GM10248 (cell line): ENCODE measurements at regions not wholly inside any gene's neighbourhood (a gene's known extent, or its start where the extent isn't known, plus 50 kb on each side); places are given as distances from the start of the nearest gene placed in this dataset.

Experiments used
- CTCF ChIA-PET: fragments of 300-600 bp; sonication (Branson Sonifier 250); formaldehyde crosslinking; extraction: SDS; loops from one replicate; lab custom pipeline; 2021; ENCODE audit warnings: antibody characterized with exemption; lab: Yijun Ruan, JAX
- POLR2A ChIA-PET: fragments of 350-650 bp; sonication (Branson Sonifier 250); formaldehyde crosslinking; extraction: SDS; loops from one replicate; lab custom pipeline; 2020; ENCODE audit warnings: antibody characterized with exemption; lab: Yijun Ruan, JAX
- DNase-seq: peaks from one replicate; pipeline ENCODE4 v3.0.0; 2012; ENCODE audit errors: extremely low spot score
- TF ChIP-seq, protein P1 (sequence below): IDR thresholded peaks from 2 replicates; pipeline ENCODE4 v1.5.1; 2012; ENCODE audit warnings: mild to moderate bottlenecking, low read depth; ENCODE audit errors: extremely low read depth, missing control alignments, control extremely low read depth

DNA sequence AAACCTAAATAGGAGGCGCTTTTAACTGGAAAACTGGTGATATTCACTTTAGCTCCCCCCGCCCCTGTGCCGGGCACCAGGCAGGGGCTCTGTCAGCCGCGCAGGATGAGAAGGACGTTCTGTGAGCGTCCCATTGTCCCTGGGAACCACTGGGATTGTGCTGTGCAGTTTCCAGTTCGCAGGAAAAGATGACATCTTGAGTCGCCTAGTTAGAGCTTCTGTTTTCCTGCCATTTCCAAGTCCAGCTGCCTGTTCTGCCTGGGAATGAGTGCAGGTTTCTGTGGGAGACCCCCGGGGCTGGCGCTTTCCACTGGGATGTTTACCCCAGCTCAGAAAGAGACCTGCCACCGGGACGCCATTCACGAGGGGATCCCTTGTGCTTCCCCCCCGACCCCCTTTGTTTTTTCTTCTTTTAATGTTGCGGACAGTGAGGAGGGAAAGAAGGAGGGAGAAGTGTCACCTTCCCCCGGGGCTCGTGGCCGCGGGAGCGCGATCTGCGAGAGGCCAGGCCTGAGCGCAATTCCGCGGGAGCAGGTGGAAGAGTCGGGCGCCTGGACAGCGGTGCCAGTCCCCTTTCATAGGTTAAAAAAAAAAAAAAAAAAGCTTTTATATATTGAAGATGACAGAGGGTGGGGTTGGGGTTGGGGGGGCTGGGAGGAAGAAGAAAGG, 121.5 kb downstream of the RMI1 start:
- no peak for DNase-seq
- TF ChIP-seq, protein P1, sequence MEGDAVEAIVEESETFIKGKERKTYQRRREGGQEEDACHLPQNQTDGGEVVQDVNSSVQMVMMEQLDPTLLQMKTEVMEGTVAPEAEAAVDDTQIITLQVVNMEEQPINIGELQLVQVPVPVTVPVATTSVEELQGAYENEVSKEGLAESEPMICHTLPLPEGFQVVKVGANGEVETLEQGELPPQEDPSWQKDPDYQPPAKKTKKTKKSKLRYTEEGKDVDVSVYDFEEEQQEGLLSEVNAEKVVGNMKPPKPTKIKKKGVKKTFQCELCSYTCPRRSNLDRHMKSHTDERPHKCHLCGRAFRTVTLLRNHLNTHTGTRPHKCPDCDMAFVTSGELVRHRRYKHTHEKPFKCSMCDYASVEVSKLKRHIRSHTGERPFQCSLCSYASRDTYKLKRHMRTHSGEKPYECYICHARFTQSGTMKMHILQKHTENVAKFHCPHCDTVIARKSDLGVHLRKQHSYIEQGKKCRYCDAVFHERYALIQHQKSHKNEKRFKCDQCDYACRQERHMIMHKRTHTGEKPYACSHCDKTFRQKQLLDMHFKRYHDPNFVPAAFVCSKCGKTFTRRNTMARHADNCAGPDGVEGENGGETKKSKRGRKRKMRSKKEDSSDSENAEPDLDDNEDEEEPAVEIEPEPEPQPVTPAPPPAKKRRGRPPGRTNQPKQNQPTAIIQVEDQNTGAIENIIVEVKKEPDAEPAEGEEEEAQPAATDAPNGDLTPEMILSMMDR: no peak
- POLR2A ChIA-PET: no interaction called here
- CTCF ChIA-PET: interaction anchor here (1.0 to 1.3 kb wide), 2 partner anchors 9 to 15 kb away, joined by 3 read pairs; no protein-coding TSS in a partner anchor

DNA sequence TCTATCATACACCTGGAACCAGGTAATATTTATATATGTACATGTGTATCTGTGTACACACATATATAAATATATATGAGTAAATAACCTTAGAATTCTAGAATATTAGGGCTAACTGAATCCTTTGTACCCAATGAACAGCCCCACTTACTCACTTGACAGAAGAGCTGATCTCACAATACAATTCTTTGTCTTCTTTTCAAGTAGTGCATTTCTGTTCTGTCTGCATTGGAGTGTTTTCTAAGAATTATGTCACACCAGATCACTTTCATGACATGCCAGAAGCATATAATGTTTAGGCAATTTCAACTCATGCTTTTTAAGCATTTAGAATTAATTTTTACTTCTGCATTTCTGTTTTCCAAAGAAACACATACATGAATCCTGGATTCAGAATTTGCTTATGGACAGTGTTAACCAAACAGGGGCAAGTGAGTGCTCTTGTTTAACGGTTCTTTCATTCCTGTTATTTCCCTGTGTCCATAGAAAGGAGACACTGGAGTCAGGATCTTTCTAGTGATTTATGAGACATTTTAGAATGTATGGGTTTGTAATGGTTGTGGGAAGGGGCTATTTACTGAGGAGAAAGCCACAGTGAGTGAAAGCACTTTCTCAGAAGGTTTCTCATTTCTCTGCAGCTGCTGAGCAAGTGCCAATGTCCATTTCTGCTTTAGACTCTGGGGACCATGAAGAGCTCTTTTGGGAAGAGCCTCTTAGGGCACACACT, 123.2 kb downstream of the RMI1 start:
- ChIA-PET CTCF (interaction anchor here (0.7 kb wide), 1 partner anchor 10 kb away, joined by 3 read pairs; no protein-coding TSS in a partner anchor), POLR2A (no interaction called here)
- DNase-seq: no peak
- TF ChIP-seq, protein P1: no peak

DNA sequence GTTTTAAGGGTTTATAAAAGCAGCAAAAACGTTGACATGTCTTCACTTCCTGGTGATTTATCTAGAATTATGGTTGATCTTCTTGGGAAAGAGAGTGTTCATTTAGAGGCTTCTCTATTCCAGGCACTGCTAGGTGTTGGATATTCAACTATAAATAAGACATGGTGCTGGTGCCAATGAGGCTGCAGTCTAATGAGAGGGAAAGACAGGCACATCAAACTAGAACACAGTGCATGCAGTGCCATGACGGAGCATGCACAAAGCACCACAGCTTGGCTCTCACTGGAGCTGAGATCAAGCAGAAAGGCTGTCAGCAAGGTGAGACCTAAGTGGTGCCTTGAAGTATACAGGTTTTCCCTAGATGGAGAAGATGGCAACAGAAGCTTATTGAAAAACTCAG, 126.5 kb downstream of the RMI1 start:
- DNase-seq: no peak
- ChIA-PET CTCF (interaction anchor here (1.4 kb wide), 1 partner anchor 10 kb away, joined by 3 read pairs; no protein-coding TSS in a partner anchor), POLR2A (no interaction called here)
- TF ChIP-seq, protein P1: no peak

- ChIA-PET POLR2A (no interaction called here), CTCF (interaction anchor here (1.0 to 1.4 kb wide), 2 partner anchors 9 to 12 kb away, joined by 3 read pairs; no protein-coding TSS in a partner anchor)
- TF ChIP-seq, protein P1: no peak
- no peak for DNase-seq
These were observed 127.4 kb downstream of the RMI1 start for GRCh38 chr9:84107995-84108394.

DNA sequence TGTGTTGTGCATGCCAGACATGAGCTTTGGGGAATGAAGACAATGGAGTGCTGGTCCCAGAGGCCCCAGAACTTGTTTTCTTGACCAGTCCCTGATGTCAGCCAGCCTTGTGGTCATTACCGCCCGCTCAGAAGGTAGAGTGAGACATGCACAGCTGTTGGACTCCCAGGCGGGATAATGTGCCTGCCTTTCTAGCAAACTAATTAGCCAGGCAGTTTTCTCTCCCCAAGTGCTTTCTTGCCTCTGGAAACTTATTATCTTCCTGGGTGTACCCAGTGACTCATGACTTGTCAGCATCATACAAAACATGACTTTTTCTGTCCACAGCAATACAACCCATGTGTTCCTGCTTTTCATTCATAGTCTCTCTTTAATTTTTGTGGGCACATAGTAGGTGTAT, 131.1 kb downstream of the RMI1 start:
- ChIA-PET CTCF (no interaction called here), POLR2A (no interaction called here)
- TF ChIP-seq, protein P1: no peak
- DNase-seq: no peak

GRCh38 chr9:84121991-84122523, 141.5 kb downstream of the RMI1 start:
- CTCF ChIA-PET: no interaction called here
- POLR2A ChIA-PET: no interaction called here
- TF ChIP-seq, protein P1: no peak
- no peak for DNase-seq
